Lung (tissue), 11 donors: ENCODE measurements at regions not wholly inside any gene's neighbourhood (a gene's known extent, or its start where the extent isn't known, plus 50 kb on each side); places are given as distances from the start of the nearest gene placed in this dataset.

ENCODE experiments used
- ATAC-seq: fragments of 200-7000 bp; cut with Tn5 transposase; one replicate; pipeline ENCODE4 v1.9.1; 2020; ENCODE audit warnings: moderate number of reproducible peaks; ENCODE audit not compliant: insufficient read depth, low FRiP score
- DNase-seq, 3 donors: peaks; one replicate each; pipeline ENCODE4 v3.0.0-alpha.2; 2013 to 2017
- H3K27ac ChIP-seq, 2 donors: one replicate each; pipeline ENCODE4 v1.5.1; 2013; ENCODE audit warnings: mild to moderate bottlenecking in 2 of 2, moderate library complexity in 2 of 2, control low read depth in 1 of 2, inconsistent platforms in 1 of 2, low read depth in 1 of 2, low read length in 1 of 2
- H3K27me3 ChIP-seq, 3 donors: one replicate each; pipeline ENCODE4 v1.5.1; 2013; ENCODE audit warnings: low read length in 2 of 3; ENCODE audit not compliant: control insufficient read depth in 3 of 3, insufficient read depth in 3 of 3
- H3K36me3 ChIP-seq, 4 donors: one replicate each; pipeline ENCODE4 v1.5.1; 2013; ENCODE audit warnings: low read length in 4 of 4, mild to moderate bottlenecking in 1 of 4, moderate library complexity in 1 of 4; ENCODE audit not compliant: control insufficient read depth in 4 of 4, insufficient read depth in 4 of 4
- H3K4me1 ChIP-seq, 5 donors: one replicate each; pipeline ENCODE4 v1.5.1; 2013; ENCODE audit warnings: low read length in 5 of 5, mild to moderate bottlenecking in 2 of 5, moderate library complexity in 1 of 5; ENCODE audit not compliant: control insufficient read depth in 5 of 5, insufficient read depth in 5 of 5
- H3K4me3 ChIP-seq: one replicate; pipeline ENCODE4 v1.5.1; 2013; ENCODE audit warnings: mild to moderate bottlenecking, control low read depth, moderate library complexity
- H3K9ac ChIP-seq, 2 donors: one replicate each; pipeline ENCODE4 v1.5.1; 2013; ENCODE audit warnings: low read length in 2 of 2, control low read depth in 1 of 2; ENCODE audit not compliant: insufficient read depth in 1 of 2
- H3K9me3 ChIP-seq, 4 donors: one replicate each; pipeline ENCODE4 v1.5.1; 2013; ENCODE audit warnings: low read length in 3 of 4, mild to moderate bottlenecking in 1 of 4, moderate library complexity in 1 of 4; ENCODE audit not compliant: control insufficient read depth in 4 of 4, insufficient read depth in 3 of 4
- CTCF ChIP-seq: IDR thresholded peaks from 2 replicates; pipeline ENCODE4 v1.5.1; 2012; ENCODE audit warnings: mild to moderate bottlenecking; ENCODE audit errors: control extremely low read depth, extremely low read depth
- WGBS, 2 donors: extraction: QIAGEN DNeasy Blood & Tissue Kit; methylation state at CpG; one replicate each; pipeline ENCODE4 v1.1.7; 2013; 5-methylcytosine and 5-hydroxymethylcytosine counted together
- donor health status: control.
- donor health status: control.
- donor health status: Bipolar disorder and iron deficiency.
- donor health status: healthy.
- donor health status: DM: yes; HTN: yes; CAD: no.

GRCh38 chr4:18754180-18754579, 732.6 kb upstream of the LCORL start:
- ATAC-seq (no peak), DNase-seq (no peak)
- 56 to 83% methylated on average over 2 of the region's 2 CpGs for WGBS, 2 donors
- TF ChIP-seq CTCF, result no peak
- H3K4me1 ChIP-seq, result no peaks in the 10 kb centered on the region
- H3K27me3 ChIP-seq, result no peaks in the 10 kb centered on the region
- no peak overlapping the region for H3K27ac ChIP-seq
- H3K9ac ChIP-seq, result no peak overlapping the region
- no peaks in the 10 kb centered on the region for H3K36me3 ChIP-seq
- H3K4me3 ChIP-seq, result no peak overlapping the region
- H3K9me3 ChIP-seq, result no peaks in the 10 kb centered on the region

GRCh38 chr4:18751083-18751482, 729.5 kb upstream of the LCORL start:
- ATAC-seq (no peak), DNase-seq (no peak)
- WGBS, 2 donors, result 73% methylated on average over 1 of the region's 1 CpG
- Histone ChIP-seq H3K4me1 (no peaks in the 10 kb centered on the region), H3K36me3 (no peaks in the 10 kb centered on the region), H3K9ac (no peak overlapping the region), H3K9me3 (no peaks in the 10 kb centered on the region), H3K27me3 (no peaks in the 10 kb centered on the region), H3K4me3 (no peak overlapping the region), H3K27ac (no peak overlapping the region)
- no peak for TF ChIP-seq CTCF

- no peaks in the 10 kb centered on the region for H3K27me3 ChIP-seq
- ATAC-seq (no peak), DNase-seq (no peak)
- no peak for TF ChIP-seq CTCF
- 73 to 78% methylated on average over 2 of the region's 2 CpGs for WGBS, 2 donors
- no peak overlapping the region for H3K9ac ChIP-seq
- H3K4me1 ChIP-seq, result no peaks in the 10 kb centered on the region
- H3K9me3 ChIP-seq, result no peaks in the 10 kb centered on the region
- no peaks in the 10 kb centered on the region for H3K36me3 ChIP-seq
- no peak overlapping the region for H3K27ac ChIP-seq
- H3K4me3 ChIP-seq, result no peak overlapping the region
Measured at GRCh38 chr4:18749391-18749790, 727.8 kb upstream of the LCORL start.

- H3K9ac ChIP-seq, result no peak overlapping the region
- no peak overlapping the region for H3K4me3 ChIP-seq
- no peaks in the 10 kb centered on the region for H3K36me3 ChIP-seq
- DNase-seq, result no peak
- ATAC-seq, result no peak
- TF ChIP-seq CTCF, result no peak
- peaks cover 0 to 26% (median 9%) of the 10 kb centered on the region in 5 donors for H3K4me1 ChIP-seq
- H3K27ac ChIP-seq, result no peak overlapping the region
- H3K9me3 ChIP-seq, result peaks cover 0 to 3% (median 0%) of the 10 kb centered on the region in 4 donors
- H3K27me3 ChIP-seq, result no peaks in the 10 kb centered on the region
Measured at GRCh38 chr4:18736551-18736950, 715.0 kb upstream of the LCORL start.
